CD4-positive, alpha-beta T cell treated with Interleukin-10 for 1 hour (primary cell): ENCODE measurements at regions not wholly inside any gene's neighbourhood (a gene's known extent, or its start where the extent isn't known, plus 50 kb on each side); places are given as distances from the start of the nearest gene placed in this dataset.

Experiments
- DNase-seq: peaks from one replicate; pipeline ENCODE4 v3.0.0-alpha.2; 2020

GRCh38 chr4:107151173-107151572 is 115.1 kb upstream of the DKK2 start:
- no peak for DNase-seq

- no peak for DNase-seq
These were observed 112.8 kb upstream of the DKK2 start for GRCh38 chr4:107148904-107149303.

GRCh38 chr4:107147873-107148272 is 111.8 kb upstream of the DKK2 start:
- peak; percentile 3 for DNase-seq

- DNase-seq, result no peak
These were observed 102.3 kb upstream of the DKK2 start for GRCh38 chr4:107138433-107138832.

GRCh38 chr4:107133965-107134653 is 98.0 kb upstream of the DKK2 start:
- DNase-seq, result no peak

GRCh38 chr4:107131295-107131694 is 95.2 kb upstream of the DKK2 start:
- DNase-seq, result no peak

- DNase-seq, result no peak
These were observed 94.0 kb upstream of the DKK2 start for GRCh38 chr4:107130157-107130556.

GRCh38 chr4:107129611-107130010 is 93.5 kb upstream of the DKK2 start:
- no peak for DNase-seq

- no peak for DNase-seq
These were observed 93.0 kb upstream of the DKK2 start for GRCh38 chr4:107129076-107129475.

- DNase-seq, result no peak
These were observed 92.0 kb upstream of the DKK2 start for GRCh38 chr4:107128116-107128515.

GRCh38 chr4:107125496-107125895 is 89.4 kb upstream of the DKK2 start:
- no peak for DNase-seq

GRCh38 chr4:107122736-107123135 is 86.6 kb upstream of the DKK2 start:
- no peak for DNase-seq

GRCh38 chr4:107120661-107121060 is 84.5 kb upstream of the DKK2 start:
- no peak for DNase-seq

GRCh38 chr4:107117726-107118125 is 81.6 kb upstream of the DKK2 start:
- DNase-seq, result no peak

- no peak for DNase-seq
These were observed 79.2 kb upstream of the DKK2 start for GRCh38 chr4:107115185-107115847.

- DNase-seq, result no peak
These were observed 77.9 kb upstream of the DKK2 start for GRCh38 chr4:107114059-107114458.

GRCh38 chr4:107098401-107098800 is 62.3 kb upstream of the DKK2 start:
- no peak for DNase-seq

- no peak for DNase-seq
These were observed 58.9 kb upstream of the DKK2 start for GRCh38 chr4:107094976-107095375.

- DNase-seq, result peak; percentile 2
These were observed 58.2 kb upstream of the DKK2 start for GRCh38 chr4:107094332-107094731.
